ENCODE measurements at regions not wholly inside any gene's neighbourhood (a gene's known extent, or its start where the extent isn't known, plus 50 kb on each side); places are given as distances from the start of the nearest gene placed in this dataset.

GRCh38 chr13:50082426-50083281 lies 67.4 kb downstream of the KCNRG start:
- TF ChIP-seq CTCF (IDR thresholded peaks at IDR 0.05) (no peak), ZFX (IDR thresholded peaks at IDR 0.05; ENCODE audit: borderline replicate concordance) (no peak)
